NCI-H128 (cell line): ENCODE measurements at regions not wholly inside any gene's neighbourhood (a gene's known extent, or its start where the extent isn't known, plus 50 kb on each side); places are given as distances from the start of the nearest gene placed in this dataset.
"Not testable (repeated sequence)": the region's sequence is repeated elsewhere in the genome, so short reads cannot be mapped to it uniquely, and the experiment has no call there.

ENCODE experiments used
- DNase-seq: peaks from one replicate; lab custom pipeline; 2025; ENCODE audit not compliant: unreplicated experiment; lab: John Stamatoyannopoulos, UW

DNA sequence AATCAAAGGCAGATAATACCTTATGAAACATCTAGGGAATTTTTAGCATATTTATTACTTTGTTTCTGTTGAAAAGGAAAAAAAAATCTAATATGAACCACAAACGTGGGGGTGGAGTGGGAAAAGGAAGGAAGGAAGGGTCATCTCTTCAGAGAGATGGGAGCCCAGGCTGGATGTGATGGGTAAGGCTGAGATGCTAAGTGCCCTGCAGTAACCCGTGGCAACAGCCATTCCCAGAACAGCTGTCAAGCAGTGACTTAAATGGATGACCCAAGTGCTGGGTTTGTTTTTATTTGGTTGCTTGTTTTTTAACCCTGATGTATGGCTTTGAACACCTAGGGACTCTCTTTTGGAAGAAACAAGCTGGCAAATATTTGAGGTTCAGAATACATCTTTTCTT, 50.7 kb upstream of the KLF7 start:
- no peak for DNase-seq

DNA sequence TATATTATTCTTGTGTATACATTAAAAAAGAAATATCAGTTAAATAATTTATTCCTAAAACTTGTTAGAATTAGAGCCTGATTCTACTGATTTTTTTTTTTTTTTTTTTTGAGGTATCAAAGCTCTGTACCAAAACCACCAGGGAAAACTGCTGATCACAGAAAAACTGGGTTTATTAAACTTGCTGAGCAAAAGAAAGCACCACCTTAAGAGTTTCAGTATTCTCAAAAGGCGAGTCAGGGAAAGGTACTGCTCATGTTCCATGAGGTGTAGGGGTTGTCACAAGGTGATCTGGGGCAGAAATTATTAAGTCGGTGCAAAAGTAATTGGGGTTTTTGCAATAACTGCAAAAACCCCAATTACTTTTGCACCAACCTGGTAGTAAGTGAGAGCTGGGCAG, 51.7 kb upstream of the KLF7 start:
- DNase-seq = no peak

DNA sequence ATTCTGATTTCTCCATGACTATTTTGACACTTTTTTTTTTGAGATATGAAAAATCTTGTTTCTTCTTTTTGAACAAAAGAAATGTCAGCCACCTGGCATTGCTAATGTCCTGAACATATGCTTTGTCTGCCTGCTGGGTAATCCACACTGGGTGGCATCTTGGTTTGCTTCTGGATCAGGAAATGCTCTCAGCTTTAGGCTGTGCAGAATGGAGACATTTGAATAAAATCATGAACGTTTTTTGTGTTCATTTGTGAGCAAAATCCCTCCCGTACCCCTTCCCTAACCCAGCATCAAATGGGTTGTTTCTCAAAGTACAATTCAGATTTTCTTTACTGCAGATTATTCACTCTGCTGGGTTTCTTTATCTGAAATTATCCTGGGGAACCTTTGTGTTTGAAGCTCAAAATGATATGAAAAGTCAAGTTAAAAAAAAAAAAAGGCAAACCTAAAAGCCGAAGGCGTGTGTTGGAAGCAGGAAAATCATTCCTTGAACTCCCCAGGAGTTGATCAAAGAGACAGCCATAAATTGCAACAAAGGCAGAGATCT, 53.4 kb upstream of the KLF7 start:
- DNase-seq = no peak

DNA sequence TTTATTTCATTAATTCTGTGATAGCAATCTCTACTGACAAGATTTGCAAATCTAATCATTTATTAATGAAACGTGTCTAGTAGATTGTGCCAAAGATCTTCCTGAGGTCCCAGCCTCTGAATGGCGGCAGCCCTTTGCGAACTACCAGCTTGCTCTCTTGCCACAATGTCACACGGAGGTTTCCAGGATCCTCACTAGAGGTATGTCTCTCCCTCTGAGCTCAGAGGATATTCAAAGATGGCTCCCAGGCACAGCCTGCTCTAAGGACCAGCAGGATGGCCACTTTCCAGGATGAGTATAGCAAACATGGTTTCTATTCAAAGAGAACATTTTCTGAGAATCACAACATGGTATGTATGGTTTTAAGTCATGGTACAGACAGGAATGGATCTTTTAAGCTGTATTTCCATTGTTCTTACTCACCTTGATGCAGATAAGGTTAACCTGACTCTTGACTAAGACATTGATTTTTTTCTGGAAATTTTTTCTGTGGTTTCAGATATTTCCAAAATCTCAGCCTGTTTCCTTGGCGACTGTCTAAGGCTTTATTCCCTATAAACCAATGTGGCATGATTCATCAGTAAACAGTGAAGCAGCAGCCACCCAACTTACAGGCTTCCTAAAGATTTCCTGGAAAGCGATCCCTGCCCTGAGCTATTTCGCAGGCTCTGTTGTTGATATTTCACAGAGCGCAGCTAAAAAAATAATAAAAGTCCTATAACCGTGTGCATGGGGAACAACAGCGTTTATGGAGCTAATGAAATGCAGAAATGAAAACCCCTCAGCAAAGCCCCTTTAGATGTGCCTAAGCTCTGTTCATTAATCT, 54.1 kb upstream of the KLF7 start:
- DNase-seq = no peak

GRCh38 chr2:207221731-207222130, 56.0 kb upstream of the KLF7 start:
- no peak for DNase-seq

DNA sequence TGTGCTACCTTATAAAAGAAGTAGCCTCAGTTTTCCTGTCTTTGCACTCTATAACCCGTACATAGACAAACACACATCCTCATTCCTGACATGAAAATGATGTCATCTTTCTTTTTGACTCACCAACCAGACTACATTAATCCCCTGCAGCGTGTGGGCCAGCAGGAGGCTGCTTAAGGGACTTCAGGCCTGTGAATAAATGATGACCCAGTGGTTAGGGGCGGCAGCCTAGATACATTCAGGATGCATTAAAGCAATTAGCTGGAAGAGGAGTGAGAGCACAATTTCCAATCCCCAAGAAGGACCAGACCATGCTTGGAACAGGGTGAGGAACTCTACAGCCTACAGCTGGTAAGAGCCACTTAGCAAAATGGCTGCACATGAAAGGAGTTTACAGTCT, 57.3 kb upstream of the KLF7 start:
- no peak for DNase-seq

DNA sequence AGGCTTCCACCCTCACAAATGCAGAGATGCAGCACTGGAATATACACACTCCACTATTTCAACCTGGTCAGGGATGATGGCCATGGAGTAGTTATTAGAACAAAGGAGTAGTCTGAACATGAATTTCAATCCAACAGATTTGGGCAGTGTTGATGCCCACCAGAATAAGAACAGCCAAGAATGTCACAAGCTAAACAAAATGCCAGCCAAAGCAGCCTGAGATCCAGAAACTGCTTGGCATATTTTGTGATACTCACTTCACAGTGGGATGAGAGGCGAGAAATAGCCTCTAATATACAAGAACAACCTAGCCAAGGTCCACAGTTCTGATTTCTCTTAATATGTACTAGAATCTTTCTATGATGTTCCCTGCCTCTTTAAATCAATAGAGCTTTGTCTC, 58.6 kb upstream of the KLF7 start:
- no peak for DNase-seq

DNA sequence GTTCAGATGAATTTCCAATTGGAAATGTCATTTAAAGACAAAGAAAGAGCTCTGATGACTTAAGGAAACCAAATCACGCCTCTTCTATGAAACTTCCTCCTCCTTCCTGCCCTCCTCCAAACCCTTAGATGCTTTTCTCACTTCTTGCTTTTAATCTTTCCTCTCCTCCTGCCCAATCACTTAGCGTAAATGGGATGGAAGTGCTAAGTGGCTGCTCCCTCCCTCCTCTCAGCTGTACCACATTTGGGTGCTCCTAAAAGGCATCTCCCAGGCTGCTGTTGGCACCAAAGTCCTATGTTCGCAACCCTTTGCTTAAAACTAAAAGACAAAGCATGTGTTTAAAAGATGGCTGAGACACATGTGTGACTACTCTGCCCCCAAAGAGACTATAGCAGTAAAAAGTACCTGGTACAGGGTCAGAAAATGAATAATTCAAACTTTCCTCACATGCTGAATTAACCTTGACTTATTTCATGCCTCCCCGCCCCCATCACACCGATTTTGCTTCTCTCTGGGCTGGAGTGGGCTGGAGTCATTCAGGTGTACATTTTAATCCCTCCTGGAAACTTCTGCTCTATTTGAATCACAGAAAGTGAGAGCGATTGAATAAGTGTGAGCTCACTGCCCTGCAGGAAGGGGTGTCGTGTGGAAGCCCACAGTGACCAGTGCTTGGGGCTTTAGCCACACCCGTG, 59.2 kb upstream of the KLF7 start:
- DNase-seq = no peak

DNA sequence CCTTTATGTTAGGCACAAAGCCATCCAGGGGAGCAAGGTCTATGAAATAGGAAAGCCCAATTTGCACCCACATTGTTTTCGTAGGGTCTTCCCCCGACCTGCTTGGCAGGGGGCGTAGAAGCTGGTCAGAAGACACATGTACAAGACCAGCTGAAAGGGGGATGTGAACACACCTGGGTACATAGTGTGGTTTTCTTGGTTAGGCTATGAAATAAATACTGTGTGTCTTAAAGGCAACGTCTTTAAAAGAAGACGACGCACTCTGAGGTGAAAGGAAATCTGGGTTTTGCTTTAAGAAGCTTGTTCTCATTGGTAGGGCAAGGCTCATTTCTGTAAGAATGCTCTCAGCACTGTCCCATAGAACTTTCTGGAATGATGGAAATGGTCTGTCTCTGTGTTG, 60.0 kb upstream of the KLF7 start:
- no peak for DNase-seq

DNA sequence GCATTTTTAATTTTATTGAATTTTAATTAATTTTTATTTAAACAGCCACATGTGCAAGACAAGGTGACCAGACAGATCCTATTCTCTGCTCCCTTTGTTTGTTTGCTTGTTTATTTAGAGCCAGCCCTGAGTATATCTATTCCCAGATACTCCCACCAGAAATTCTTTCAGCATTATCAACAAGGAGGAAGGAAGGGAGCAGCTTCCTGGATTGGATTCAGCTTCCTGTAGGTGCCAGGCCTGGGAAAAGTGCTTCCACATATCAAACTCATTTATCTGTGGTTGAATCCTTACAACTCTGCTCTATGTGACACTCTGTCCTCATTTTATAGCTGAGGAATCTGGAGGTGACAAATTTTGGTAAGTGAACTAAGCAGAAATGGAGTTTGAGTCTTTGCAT, 60.5 kb upstream of the KLF7 start:
- no peak for DNase-seq

DNA sequence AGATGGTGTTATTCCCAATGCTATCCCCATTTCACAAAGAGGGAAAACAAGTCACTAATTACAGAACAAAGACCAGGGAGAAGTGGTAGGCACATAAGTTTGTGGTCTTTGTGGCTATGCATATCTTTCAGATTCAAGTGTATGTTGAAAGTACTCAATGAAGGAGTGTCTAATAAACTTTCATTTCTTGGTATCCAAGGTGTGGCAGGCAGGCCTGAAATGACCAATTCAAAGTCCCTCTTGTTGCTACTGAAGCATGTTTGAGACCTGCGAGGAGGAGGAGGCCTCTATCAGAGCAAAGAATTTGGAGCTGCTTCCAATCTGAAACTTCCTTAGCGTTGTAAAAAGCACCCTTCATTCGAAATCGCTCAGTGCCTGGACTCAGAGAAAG, 60.9 kb upstream of the KLF7 start:
- DNase-seq = no peak

DNA sequence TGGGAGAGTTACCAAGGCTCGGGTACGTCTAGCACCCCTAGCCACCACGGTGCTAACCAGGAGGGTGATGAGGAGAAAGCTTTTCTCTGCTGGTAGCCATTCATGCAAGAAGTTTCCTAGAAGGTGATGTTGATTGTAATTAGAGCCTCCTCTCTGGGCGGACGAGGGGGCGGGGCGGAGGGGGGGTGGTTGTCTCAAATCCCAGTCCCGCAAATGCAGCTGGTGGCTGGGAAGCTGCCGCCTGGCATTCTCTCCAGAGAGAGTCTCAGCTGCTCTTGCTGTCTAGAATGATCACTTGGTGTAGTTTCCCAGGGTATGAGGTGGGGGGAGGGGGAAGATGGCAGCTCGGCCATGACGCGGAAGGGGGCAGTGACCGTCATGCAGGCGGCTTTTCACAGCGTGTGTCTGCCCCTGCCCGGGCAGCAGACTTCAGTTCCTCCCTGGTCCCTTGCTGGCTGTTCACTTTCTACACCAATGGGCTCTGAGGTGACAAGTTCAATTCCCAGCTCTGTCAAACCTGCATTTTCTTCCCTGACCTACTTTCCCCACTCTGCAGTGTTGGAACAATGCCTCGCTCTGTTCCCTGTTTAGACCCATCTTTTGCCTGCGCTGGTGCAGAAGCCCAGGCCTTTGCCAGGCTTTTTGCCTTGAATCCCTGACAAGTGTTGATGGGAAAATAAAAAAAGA, 61.5 kb upstream of the KLF7 start:
- DNase-seq = no peak

GRCh38 chr2:207227749-207228145, 62.0 kb upstream of the KLF7 start:
- no peak for DNase-seq

- no peak for DNase-seq
Observed at GRCh38 chr2:207228402-207228801, 62.7 kb upstream of the KLF7 start.

DNA sequence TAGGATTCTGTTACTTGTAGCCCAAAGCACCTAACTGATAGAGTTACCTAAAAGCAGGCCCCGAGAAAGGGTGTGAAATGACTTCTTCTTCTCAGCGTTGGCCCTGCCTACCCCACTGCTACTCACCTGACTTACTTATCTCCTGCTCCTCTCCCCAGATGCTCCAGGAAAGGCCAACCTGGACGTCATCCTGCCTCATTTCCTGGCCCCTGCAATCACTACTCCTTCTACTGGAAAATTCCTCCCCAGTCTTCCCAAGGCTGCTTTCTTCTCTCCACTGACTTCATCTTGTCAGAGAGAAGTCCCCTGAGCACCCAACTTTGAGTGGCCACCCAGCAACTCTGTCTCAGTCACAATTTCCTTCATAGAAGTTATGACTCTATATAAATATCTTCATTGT, 63.4 kb upstream of the KLF7 start:
- DNase-seq = no peak

GRCh38 chr2:207230261-207231105, 64.7 kb upstream of the KLF7 start:
- DNase-seq = no peak

DNA sequence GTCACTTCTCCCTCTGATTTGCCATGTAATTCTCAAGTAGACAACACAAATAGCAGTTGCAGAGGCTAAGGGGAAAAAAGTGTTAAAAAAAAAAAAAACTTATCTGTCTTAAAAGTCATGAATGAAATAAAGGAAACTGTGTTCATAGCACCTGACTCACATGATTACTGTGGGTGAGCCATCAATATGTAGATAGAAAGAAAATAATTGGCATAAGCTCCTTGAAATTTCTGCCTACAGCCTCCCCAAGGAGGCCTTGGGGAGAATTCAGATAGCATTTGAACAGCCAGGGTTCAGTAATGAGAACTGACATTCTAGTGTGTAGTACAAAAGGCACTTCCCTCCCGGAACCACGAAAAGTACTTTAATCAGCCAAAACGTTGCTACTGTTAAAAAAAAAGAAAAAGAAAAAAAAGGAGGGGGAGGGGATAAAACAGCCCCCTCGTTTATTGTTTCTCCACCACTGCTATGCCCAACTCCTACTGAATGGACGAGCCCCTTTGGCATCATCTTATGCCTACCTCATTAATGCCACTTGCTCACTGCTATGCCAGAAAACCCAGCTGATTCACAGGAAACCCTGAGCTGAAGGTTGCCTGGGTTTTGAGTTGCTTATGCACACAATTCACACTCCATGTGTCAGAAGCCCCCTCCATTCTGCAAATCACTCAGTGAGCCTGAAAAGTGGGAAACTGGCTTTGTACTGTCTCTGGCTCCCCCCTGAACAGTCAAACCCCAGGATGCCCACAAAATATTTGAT, 65.5 kb upstream of the KLF7 start:
- DNase-seq = no peak

DNA sequence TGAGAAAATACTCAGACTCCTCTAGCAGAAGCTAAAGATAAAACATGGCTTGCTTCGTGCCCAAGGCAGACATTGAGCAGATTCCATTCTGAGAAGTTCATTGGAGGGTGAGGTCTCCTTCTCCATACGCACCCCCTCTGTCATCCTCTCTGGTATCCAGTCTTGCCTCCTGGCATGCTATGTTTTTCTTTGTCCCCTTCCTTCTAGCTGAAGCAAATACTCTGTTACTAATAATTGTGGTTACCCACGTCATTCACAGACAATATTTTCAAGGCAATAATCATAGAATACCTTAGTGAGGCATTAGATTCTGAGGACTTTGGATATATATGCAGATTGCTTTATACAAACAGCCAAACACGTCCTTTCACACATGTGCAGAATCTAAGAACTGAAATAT, 66.2 kb upstream of the KLF7 start:
- DNase-seq = no peak

DNA sequence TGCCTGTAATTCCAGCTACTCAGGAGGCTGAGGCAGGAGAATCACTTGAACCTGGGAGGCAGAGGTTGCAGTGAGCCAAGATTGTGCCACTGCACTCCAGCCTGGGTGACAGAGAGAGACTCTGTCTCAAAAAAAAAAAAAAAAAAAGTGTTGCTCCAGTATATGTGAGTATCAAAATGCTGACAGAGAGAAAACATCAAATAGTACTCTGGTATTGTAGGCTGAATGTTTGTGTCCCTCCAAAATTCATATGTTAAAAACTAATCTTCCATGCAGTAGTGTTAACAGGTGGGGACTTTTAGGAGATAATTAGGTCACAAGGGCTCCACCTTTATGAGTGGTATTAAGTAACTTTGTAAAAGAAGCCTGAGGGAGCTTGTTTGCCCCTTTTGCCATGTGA, 67.4 kb upstream of the KLF7 start:
- not testable (repeated sequence) for DNase-seq

GRCh38 chr2:207233731-207234130, 68.0 kb upstream of the KLF7 start:
- DNase-seq = no peak
